ENCODE measurements at regions not wholly inside any gene's neighbourhood (a gene's known extent, or its start where the extent isn't known, plus 50 kb on each side); places are given as distances from the start of the nearest gene placed in this dataset.

GRCh38 chr6:14804785-14805210 is 441.1 kb upstream of the JARID2 start:
- H3K36me3 ChIP-seq (ENCODE audit: control insufficient read depth in 2 of 3, insufficient read depth in 3 of 3, low read length in 3 of 3), result no peaks in the 10 kb centered on the region
- H3K4me3 ChIP-seq (ENCODE audit: low read length), result no peak overlapping the region
- no peaks in the 10 kb centered on the region for H3K9me3 ChIP-seq (ENCODE audit: control insufficient read depth in 2 of 3, low read length in 3 of 3)
- H3K4me1 ChIP-seq (ENCODE audit: control insufficient read depth in 2 of 2, insufficient read depth in 2 of 2, low read length in 2 of 2), result no peaks in the 10 kb centered on the region
- no peak overlapping the region for H3K27ac Mint-ChIP-seq
- peaks cover 0 to 8% (median 4%) of the 10 kb centered on the region in 7 donors for H3K4me1 Mint-ChIP-seq
- H3K9me3 Mint-ChIP-seq, result peaks cover 0 to 18% (median 4%) of the 10 kb centered on the region in 11 donors
- ChIA-PET CTCF (no interaction called here), POLR2A (interaction anchor here (0.5 kb wide), 1 partner anchor 117 kb away, joined by 3 read pairs; no protein-coding TSS in a partner anchor)
- peaks cover 0 to 3% (median 0%) of the 10 kb centered on the region in 5 donors for H3K36me3 Mint-ChIP-seq
- H3K27me3 Mint-ChIP-seq, result peaks cover 0 to 4% (median 0%) of the 10 kb centered on the region in 5 donors
- no peak for ATAC-seq
- intact Hi-C loops (cut with micrococcal nuclease), result no loop called here
- H3K4me3 Mint-ChIP-seq, result no peak overlapping the region
- no peak overlapping the region for H3K27ac ChIP-seq (ENCODE audit: low read depth, low read length)
- no peaks in the 10 kb centered on the region for H3K27me3 ChIP-seq (ENCODE audit: control insufficient read depth in 2 of 2, insufficient read depth in 2 of 2, low read length in 2 of 2)
- DNase-seq, result no peak

- DNase-seq (no peak), ATAC-seq (no peak)
- no peak overlapping the region for H3K4me3 ChIP-seq (ENCODE audit: low read length)
- intact Hi-C loops (cut with micrococcal nuclease), result no loop called here
- no peaks in the 10 kb centered on the region for H3K4me1 ChIP-seq (ENCODE audit: control insufficient read depth in 2 of 2, insufficient read depth in 2 of 2, low read length in 2 of 2)
- Mint-ChIP-seq H3K27ac (no peak overlapping the region), H3K4me1 (no peaks in the 10 kb centered on the region), H3K9me3 (peaks cover 0 to 17% (median 4%) of the 10 kb centered on the region in 11 donors), H3K27me3 (peaks cover 0 to 4% (median 0%) of the 10 kb centered on the region in 5 donors), H3K4me3 (no peak overlapping the region), H3K36me3 (peaks cover 0 to 3% (median 0%) of the 10 kb centered on the region in 5 donors)
- no peaks in the 10 kb centered on the region for H3K27me3 ChIP-seq (ENCODE audit: control insufficient read depth in 2 of 2, insufficient read depth in 2 of 2, low read length in 2 of 2)
- ChIA-PET POLR2A (interaction anchor here (0.7 kb wide), 1 partner anchor 203 kb away, joined by 3 read pairs; no protein-coding TSS in a partner anchor), CTCF (no interaction called here)
- no peaks in the 10 kb centered on the region for H3K9me3 ChIP-seq (ENCODE audit: control insufficient read depth in 2 of 3, low read length in 3 of 3)
- no peak overlapping the region for H3K27ac ChIP-seq (ENCODE audit: low read depth, low read length)
- H3K36me3 ChIP-seq (ENCODE audit: control insufficient read depth in 2 of 3, insufficient read depth in 3 of 3, low read length in 3 of 3), result no peaks in the 10 kb centered on the region
Observed at GRCh38 chr6:14806101-14806500, 439.8 kb upstream of the JARID2 start.

- H3K36me3 ChIP-seq (ENCODE audit: control insufficient read depth in 2 of 3, insufficient read depth in 3 of 3, low read length in 3 of 3), result no peaks in the 10 kb centered on the region
- Mint-ChIP-seq H3K36me3 (peaks cover 0 to 3% (median 0%) of the 10 kb centered on the region in 5 donors), H3K27me3 (peaks cover 0 to 4% (median 0%) of the 10 kb centered on the region in 5 donors), H3K4me1 (no peaks in the 10 kb centered on the region), H3K9me3 (peaks cover 0 to 15% (median 4%) of the 10 kb centered on the region in 11 donors), H3K27ac (no peak overlapping the region), H3K4me3 (no peak overlapping the region)
- ATAC-seq, result no peak
- DNase-seq, result no peak
- H3K27me3 ChIP-seq (ENCODE audit: control insufficient read depth in 2 of 2, insufficient read depth in 2 of 2, low read length in 2 of 2), result no peaks in the 10 kb centered on the region
- no peaks in the 10 kb centered on the region for H3K9me3 ChIP-seq (ENCODE audit: control insufficient read depth in 2 of 3, low read length in 3 of 3)
- CTCF ChIA-PET, result no interaction called here
- POLR2A ChIA-PET, result no interaction called here
- no peak overlapping the region for H3K27ac ChIP-seq (ENCODE audit: low read depth, low read length)
- H3K4me3 ChIP-seq (ENCODE audit: low read length), result no peak overlapping the region
- intact Hi-C loops (cut with micrococcal nuclease), result no loop called here
- H3K4me1 ChIP-seq (ENCODE audit: control insufficient read depth in 2 of 2, insufficient read depth in 2 of 2, low read length in 2 of 2), result no peaks in the 10 kb centered on the region
Observed at GRCh38 chr6:14807130-14807529, 438.7 kb upstream of the JARID2 start.

- ATAC-seq, result no peak
- CTCF ChIA-PET, result no interaction called here
Observed at GRCh38 chr6:14807971-14808370, 437.9 kb upstream of the JARID2 start.

GRCh38 chr6:14810021-14810420 is 435.8 kb upstream of the JARID2 start:
- CTCF ChIA-PET, result interaction anchor here (0.7 kb wide), 1 partner anchor 802 kb away, joined by 3 read pairs; no protein-coding TSS in a partner anchor
- H3K36me3 ChIP-seq (ENCODE audit: control insufficient read depth in 2 of 3, insufficient read depth in 3 of 3, low read length in 3 of 3), result no peaks in the 10 kb centered on the region
- H3K27ac ChIP-seq (ENCODE audit: low read depth, low read length), result no peak overlapping the region
- H3K27me3 Mint-ChIP-seq, result peaks cover 0 to 3% (median 0%) of the 10 kb centered on the region in 5 donors
- H3K4me1 ChIP-seq (ENCODE audit: control insufficient read depth in 2 of 2, insufficient read depth in 2 of 2, low read length in 2 of 2), result no peaks in the 10 kb centered on the region
- no peak overlapping the region for H3K27ac Mint-ChIP-seq
- H3K4me1 Mint-ChIP-seq, result no peaks in the 10 kb centered on the region
- intact Hi-C loops (cut with micrococcal nuclease), result no loop called here
- no peak overlapping the region for H3K4me3 ChIP-seq (ENCODE audit: low read length)
- POLR2A ChIA-PET, result no interaction called here
- H3K36me3 Mint-ChIP-seq, result peaks cover 0 to 3% (median 0%) of the 10 kb centered on the region in 5 donors
- no peaks in the 10 kb centered on the region for H3K9me3 ChIP-seq (ENCODE audit: control insufficient read depth in 2 of 3, low read length in 3 of 3)
- no peaks in the 10 kb centered on the region for H3K27me3 ChIP-seq (ENCODE audit: control insufficient read depth in 2 of 2, insufficient read depth in 2 of 2, low read length in 2 of 2)
- H3K9me3 Mint-ChIP-seq, result peaks cover 0 to 15% (median 4%) of the 10 kb centered on the region in 11 donors
- H3K4me3 Mint-ChIP-seq, result no peak overlapping the region
- ATAC-seq, result no peak
- DNase-seq, result no peak

More at GRCh38 chr6:14807971-14808370, 437.9 kb upstream of the JARID2 start:
- intact Hi-C loops (cut with micrococcal nuclease), result no loop called here
- Histone ChIP-seq H3K9me3 (ENCODE audit: control insufficient read depth in 2 of 3, low read length in 3 of 3) (no peaks in the 10 kb centered on the region), H3K27ac (ENCODE audit: low read depth, low read length) (no peak overlapping the region), H3K4me3 (ENCODE audit: low read length) (no peak overlapping the region), H3K27me3 (ENCODE audit: control insufficient read depth in 2 of 2, insufficient read depth in 2 of 2, low read length in 2 of 2) (no peaks in the 10 kb centered on the region), H3K4me1 (ENCODE audit: control insufficient read depth in 2 of 2, insufficient read depth in 2 of 2, low read length in 2 of 2) (no peaks in the 10 kb centered on the region), H3K36me3 (ENCODE audit: control insufficient read depth in 2 of 3, insufficient read depth in 3 of 3, low read length in 3 of 3) (no peaks in the 10 kb centered on the region)
- POLR2A ChIA-PET, result no interaction called here
- peaks cover 0 to 4% (median 0%) of the 10 kb centered on the region in 5 donors for H3K27me3 Mint-ChIP-seq
- H3K9me3 Mint-ChIP-seq, result peaks cover 0 to 15% (median 4%) of the 10 kb centered on the region in 11 donors
- no peaks in the 10 kb centered on the region for H3K4me1 Mint-ChIP-seq
- no peak overlapping the region for H3K4me3 Mint-ChIP-seq
- H3K27ac Mint-ChIP-seq, result no peak overlapping the region
- no peak for DNase-seq
- H3K36me3 Mint-ChIP-seq, result peaks cover 0 to 3% (median 0%) of the 10 kb centered on the region in 5 donors

- POLR2A ChIA-PET, result interaction anchor here (0.6 kb wide), 1 partner anchor 8 kb away, joined by 4 read pairs; no protein-coding TSS in a partner anchor
- H3K27me3 Mint-ChIP-seq, result peaks cover 0 to 3% (median 0%) of the 10 kb centered on the region in 5 donors
- H3K9me3 Mint-ChIP-seq, result peaks cover 0 to 11% (median 2%) of the 10 kb centered on the region in 11 donors
- no peak for ATAC-seq
- H3K27ac Mint-ChIP-seq, result no peak overlapping the region
- Histone ChIP-seq H3K4me1 (ENCODE audit: control insufficient read depth in 2 of 2, insufficient read depth in 2 of 2, low read length in 2 of 2) (no peaks in the 10 kb centered on the region), H3K36me3 (ENCODE audit: control insufficient read depth in 2 of 3, insufficient read depth in 3 of 3, low read length in 3 of 3) (no peaks in the 10 kb centered on the region), H3K4me3 (ENCODE audit: low read length) (no peak overlapping the region), H3K9me3 (ENCODE audit: control insufficient read depth in 2 of 3, low read length in 3 of 3) (no peaks in the 10 kb centered on the region), H3K27ac (ENCODE audit: low read depth, low read length) (no peak overlapping the region), H3K27me3 (ENCODE audit: control insufficient read depth in 2 of 2, insufficient read depth in 2 of 2, low read length in 2 of 2) (no peaks in the 10 kb centered on the region)
- DNase-seq, result no peak
- no peak overlapping the region for H3K4me3 Mint-ChIP-seq
- H3K4me1 Mint-ChIP-seq, result peaks cover 0 to 1% (median 0%) of the 10 kb centered on the region in 7 donors
- intact Hi-C loops (cut with micrococcal nuclease), result no loop called here
- H3K36me3 Mint-ChIP-seq, result peaks cover 0 to 3% (median 0%) of the 10 kb centered on the region in 5 donors
- CTCF ChIA-PET, result interaction anchor here (0.5 kb wide), 1 partner anchor 408 kb away, joined by 4 read pairs; no protein-coding TSS in a partner anchor
Observed at GRCh38 chr6:14811775-14812428, 434.0 kb upstream of the JARID2 start.

Data from naive thymus-derived CD4-positive, alpha-beta T cell (primary cell).